Muscle of leg (tissue), 3 donors: ENCODE measurements at regions not wholly inside any gene's neighbourhood (a gene's known extent, or its start where the extent isn't known, plus 50 kb on each side); places are given as distances from the start of the nearest gene placed in this dataset.

Experiments
- DNase-seq: peaks from one replicate; pipeline ENCODE4 v3.0.0; 2013
- H3K27ac ChIP-seq: one replicate; pipeline ENCODE4 v1.5.1; 2013; ENCODE audit warnings: mild to moderate bottlenecking, low read length, control low read depth
- H3K27me3 ChIP-seq: one replicate; pipeline ENCODE4 v1.6.1; 2013; ENCODE audit warnings: low read length; ENCODE audit not compliant: control insufficient read depth, insufficient read depth
- H3K36me3 ChIP-seq: one replicate; pipeline ENCODE4 v1.6.1; 2013; ENCODE audit warnings: low read length; ENCODE audit not compliant: control insufficient read depth, insufficient read depth
- H3K4me1 ChIP-seq: one replicate; pipeline ENCODE4 v1.6.1; 2013; ENCODE audit warnings: low read length; ENCODE audit not compliant: control insufficient read depth, insufficient read depth
- H3K4me3 ChIP-seq: one replicate; pipeline ENCODE4 v1.5.1; 2013; ENCODE audit warnings: low read length, control low read depth
- H3K9me3 ChIP-seq: replicated peaks from 2 replicates; pipeline ENCODE4 v1.6.1; 2013; ENCODE audit warnings: low read depth, low read length; ENCODE audit not compliant: control insufficient read depth
- WGBS: methylation state at CpG from one replicate; pipeline ENCODE4 v1.1.5; 2013; ENCODE audit warnings: missing lambda C conversion rate; ENCODE audit not compliant: insufficient coverage; 5-methylcytosine and 5-hydroxymethylcytosine counted together

GRCh38 chr21:16752475-16752857 lies 760.4 kb upstream of the CXADR start:
- H3K36me3 ChIP-seq = no peaks in the 10 kb centered on the region
- no CpG with 5 or more reads among the region's 1 CpG for WGBS
- no peaks in the 10 kb centered on the region for H3K9me3 ChIP-seq
- no peaks in the 10 kb centered on the region for H3K27me3 ChIP-seq
- no peak overlapping the region for H3K27ac ChIP-seq
- H3K4me3 ChIP-seq = no peak overlapping the region
- DNase-seq = peak; percentile 72
- no peaks in the 10 kb centered on the region for H3K4me1 ChIP-seq

- Histone ChIP-seq H3K9me3 (no peaks in the 10 kb centered on the region), H3K4me1 (no peaks in the 10 kb centered on the region), H3K27me3 (no peaks in the 10 kb centered on the region), H3K4me3 (no peak overlapping the region), H3K36me3 (no peaks in the 10 kb centered on the region), H3K27ac (no peak overlapping the region)
- DNase-seq = no peak
Observed at GRCh38 chr21:16755061-16755460, 757.8 kb upstream of the CXADR start.

- DNase-seq = no peak
- 100% methylated on average over 1 of the region's 2 CpGs for WGBS
- Histone ChIP-seq H3K27me3 (no peaks in the 10 kb centered on the region), H3K4me1 (no peaks in the 10 kb centered on the region), H3K27ac (no peak overlapping the region), H3K9me3 (no peaks in the 10 kb centered on the region), H3K4me3 (no peak overlapping the region), H3K36me3 (no peaks in the 10 kb centered on the region)
Observed at GRCh38 chr21:16767201-16767600, 745.6 kb upstream of the CXADR start.

GRCh38 chr21:16768096-16768495 lies 744.7 kb upstream of the CXADR start:
- Histone ChIP-seq H3K27ac (no peak overlapping the region), H3K4me3 (no peak overlapping the region), H3K4me1 (no peaks in the 10 kb centered on the region), H3K36me3 (no peaks in the 10 kb centered on the region), H3K9me3 (no peaks in the 10 kb centered on the region), H3K27me3 (no peaks in the 10 kb centered on the region)
- DNase-seq = peak; percentile 48
- 57% methylated on average over 1 of the region's 3 CpGs for WGBS

GRCh38 chr21:16770266-16770665 lies 742.6 kb upstream of the CXADR start:
- no peaks in the 10 kb centered on the region for H3K27me3 ChIP-seq
- H3K4me1 ChIP-seq = peaks cover 2% of the 10 kb centered on the region
- H3K36me3 ChIP-seq = no peaks in the 10 kb centered on the region
- H3K4me3 ChIP-seq = no peak overlapping the region
- H3K27ac ChIP-seq = no peak overlapping the region
- H3K9me3 ChIP-seq = no peaks in the 10 kb centered on the region
- no peak for DNase-seq

- Histone ChIP-seq H3K9me3 (no peaks in the 10 kb centered on the region), H3K27me3 (no peaks in the 10 kb centered on the region), H3K4me3 (no peak overlapping the region), H3K27ac (no peak overlapping the region), H3K4me1 (peaks cover 2% of the 10 kb centered on the region), H3K36me3 (no peaks in the 10 kb centered on the region)
- no CpG with 5 or more reads among the region's 1 CpG for WGBS
- DNase-seq = peak; percentile 61
Observed at GRCh38 chr21:16773206-16773605, 739.6 kb upstream of the CXADR start.

GRCh38 chr21:16775076-16775475 lies 737.8 kb upstream of the CXADR start:
- Histone ChIP-seq H3K4me1 (peaks cover 2% of the 10 kb centered on the region), H3K36me3 (no peaks in the 10 kb centered on the region), H3K4me3 (no peak overlapping the region), H3K27me3 (no peaks in the 10 kb centered on the region), H3K27ac (no peak overlapping the region), H3K9me3 (no peaks in the 10 kb centered on the region)
- DNase-seq = peak; percentile 43
- WGBS = 60% methylated on average over 1 of the region's 5 CpGs

GRCh38 chr21:16777041-16777720 lies 735.7 kb upstream of the CXADR start:
- Histone ChIP-seq H3K4me1 (peaks cover 2% of the 10 kb centered on the region), H3K36me3 (no peaks in the 10 kb centered on the region), H3K9me3 (no peaks in the 10 kb centered on the region), H3K4me3 (no peak overlapping the region), H3K27me3 (no peaks in the 10 kb centered on the region), H3K27ac (peak overlapping the region; percentile 2)
- peak; percentile 73 for DNase-seq
- WGBS = 20% methylated on average over 1 of the region's 6 CpGs

GRCh38 chr21:16788584-16788983 lies 724.3 kb upstream of the CXADR start:
- Histone ChIP-seq H3K27me3 (no peaks in the 10 kb centered on the region), H3K27ac (no peak overlapping the region), H3K9me3 (peaks cover 2% of the 10 kb centered on the region), H3K36me3 (no peaks in the 10 kb centered on the region), H3K4me3 (no peak overlapping the region), H3K4me1 (no peaks in the 10 kb centered on the region)
- no CpG with 5 or more reads among the region's 2 CpGs for WGBS
- DNase-seq = no peak

GRCh38 chr21:16789636-16790035 lies 723.2 kb upstream of the CXADR start:
- no peaks in the 10 kb centered on the region for H3K27me3 ChIP-seq
- no peaks in the 10 kb centered on the region for H3K36me3 ChIP-seq
- H3K4me1 ChIP-seq = no peaks in the 10 kb centered on the region
- H3K27ac ChIP-seq = no peak overlapping the region
- H3K4me3 ChIP-seq = no peak overlapping the region
- H3K9me3 ChIP-seq = no peaks in the 10 kb centered on the region
- no CpG with 5 or more reads among the region's 3 CpGs for WGBS
- DNase-seq = no peak

- no peaks in the 10 kb centered on the region for H3K36me3 ChIP-seq
- no peaks in the 10 kb centered on the region for H3K27me3 ChIP-seq
- 82% methylated on average over 3 of the region's 5 CpGs for WGBS
- H3K4me3 ChIP-seq = no peak overlapping the region
- no peak overlapping the region for H3K27ac ChIP-seq
- H3K9me3 ChIP-seq = no peaks in the 10 kb centered on the region
- no peaks in the 10 kb centered on the region for H3K4me1 ChIP-seq
- no peak for DNase-seq
Observed at GRCh38 chr21:16792101-16792500, 720.7 kb upstream of the CXADR start.
